Activated CD8-positive, alpha-beta memory T cell treated with anti-CD3 and anti-CD28 coated beads, Interleukin-2, amount 50 U/mL, for 48 hours (primary cell): ENCODE measurements at regions not wholly inside any gene's neighbourhood (a gene's known extent, or its start where the extent isn't known, plus 50 kb on each side); places are given as distances from the start of the nearest gene placed in this dataset.

Source experiments
- DNase-seq: peaks from one replicate; pipeline ENCODE4 v3.0.0-alpha.2; 2020

DNA sequence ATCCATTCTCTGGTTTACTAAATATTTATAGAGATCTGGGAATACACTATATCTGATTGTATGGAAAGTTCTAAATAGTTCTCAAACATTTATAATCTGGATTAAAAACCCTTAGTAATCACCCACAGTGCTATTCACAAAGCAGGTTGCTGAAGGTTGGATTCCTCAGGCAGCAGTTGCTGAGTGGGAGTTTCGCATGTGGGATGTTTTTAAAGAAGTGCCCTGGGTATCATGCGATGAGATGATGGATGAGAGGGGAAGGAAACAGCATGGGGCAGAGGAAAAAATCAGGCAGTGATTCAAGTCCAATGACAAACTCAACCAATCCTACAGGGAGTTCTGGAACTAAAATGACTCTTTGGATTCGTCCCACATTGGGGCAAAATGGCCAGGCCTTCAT, 85.3 kb upstream of the GALNT2 start:
- no peak for DNase-seq

DNA sequence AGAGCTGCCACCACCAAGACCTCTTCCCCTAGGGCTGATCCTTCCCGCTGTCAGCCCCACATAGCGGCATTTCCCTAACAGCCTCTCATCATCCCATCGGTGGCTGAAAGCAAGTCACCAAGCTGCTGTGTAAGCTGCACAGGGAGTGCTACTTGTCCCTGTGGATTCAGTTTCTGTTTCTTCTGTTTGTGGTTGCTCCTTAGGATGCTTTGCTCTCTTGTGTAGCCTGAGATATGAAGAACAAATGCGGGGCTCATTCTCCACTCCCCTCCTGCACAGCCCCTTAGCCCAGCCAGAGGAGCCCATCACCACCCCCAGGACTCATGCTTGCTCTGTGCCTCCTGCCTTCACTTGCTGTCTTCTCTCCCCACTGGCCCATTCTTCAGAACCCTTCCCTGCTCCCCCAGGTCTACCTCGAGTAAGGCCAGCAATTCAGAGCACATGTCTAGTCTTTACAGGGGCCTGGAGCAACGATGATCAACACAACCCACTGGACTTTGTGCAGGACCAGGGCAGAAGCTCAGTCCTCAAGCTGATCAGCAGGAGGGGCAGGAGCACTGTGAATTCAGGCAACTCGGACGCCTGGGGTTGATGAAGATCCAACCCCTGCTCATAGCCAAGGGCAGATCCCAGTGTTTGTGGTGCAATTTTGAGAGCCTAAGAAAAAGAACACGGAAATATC, 82.6 kb upstream of the GALNT2 start:
- no peak for DNase-seq

DNA sequence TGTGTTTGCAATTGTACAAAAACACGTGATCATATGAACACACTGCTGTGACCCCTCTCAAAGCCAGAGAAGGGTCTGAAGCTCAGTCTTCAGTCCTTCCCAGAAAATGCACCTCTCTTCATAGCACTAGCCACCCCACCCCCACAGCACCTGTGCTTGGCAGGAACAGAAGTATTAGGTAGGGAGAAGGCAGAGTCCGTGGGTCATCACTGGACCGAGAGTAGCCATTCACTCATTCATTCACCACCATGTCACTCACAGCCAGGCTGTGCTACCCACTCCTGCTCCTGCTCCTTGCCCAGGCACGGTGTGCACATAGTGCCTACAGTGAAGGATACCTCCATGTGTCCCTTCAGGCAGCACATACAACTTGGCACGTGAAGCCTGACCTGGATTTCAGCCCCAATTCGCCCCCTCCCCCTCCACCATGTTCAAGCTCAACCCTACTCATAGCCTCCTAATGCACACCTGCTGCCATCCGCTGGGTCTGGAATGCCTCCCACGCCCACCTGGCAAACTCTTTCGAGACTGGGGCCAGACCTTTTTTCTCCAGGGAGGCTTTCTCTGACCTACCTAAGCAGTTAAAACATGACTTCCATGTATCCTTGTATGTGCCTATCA, 81.9 kb upstream of the GALNT2 start:
- DNase-seq = no peak

DNA sequence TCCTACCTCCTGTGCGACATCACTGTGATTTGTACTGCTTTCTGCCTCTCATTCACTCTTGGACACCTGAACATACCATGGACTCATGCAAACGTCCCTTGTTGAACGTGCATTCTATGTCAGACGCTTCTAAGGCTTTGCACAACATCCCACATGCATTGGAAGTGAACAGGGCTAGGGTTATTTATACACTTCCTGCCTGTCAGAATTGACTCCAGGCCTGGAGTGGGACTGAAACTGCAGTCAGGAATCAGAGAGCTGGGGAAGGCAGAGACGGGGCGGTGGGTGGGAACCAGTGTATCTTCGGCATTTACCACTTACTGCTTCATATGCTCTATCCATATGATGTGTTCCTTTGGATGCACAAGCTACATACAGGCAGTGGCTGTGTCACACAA, 81.4 kb upstream of the GALNT2 start:
- no peak for DNase-seq

DNA sequence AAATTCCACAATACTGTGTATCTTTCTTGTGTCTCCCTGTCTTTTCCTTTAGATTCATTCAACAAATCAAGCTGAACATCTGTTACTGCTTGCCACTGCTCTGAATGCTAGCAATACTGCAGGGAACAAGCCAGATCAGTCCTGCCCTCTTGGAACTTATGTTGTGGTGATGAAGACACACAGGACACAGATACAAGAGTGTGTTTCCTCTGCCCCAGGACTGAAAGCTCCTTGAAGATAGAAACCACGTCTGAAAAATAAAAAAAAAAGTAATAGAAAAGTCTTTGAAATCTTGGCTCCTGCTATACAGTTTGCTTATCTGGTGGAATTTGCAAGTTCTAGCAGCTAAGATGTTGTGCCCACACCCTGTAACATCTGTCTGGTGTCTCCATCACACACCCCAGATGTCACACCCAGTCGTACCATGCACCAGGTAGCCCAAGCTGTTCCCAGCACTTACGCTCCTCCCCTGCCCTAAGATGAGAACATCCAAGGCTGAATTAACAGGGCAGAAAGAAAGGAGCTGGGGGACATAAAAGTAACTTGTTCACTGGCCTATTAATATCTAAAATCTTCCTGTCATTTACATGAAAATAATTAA, 80.2 kb upstream of the GALNT2 start:
- no peak for DNase-seq

DNA sequence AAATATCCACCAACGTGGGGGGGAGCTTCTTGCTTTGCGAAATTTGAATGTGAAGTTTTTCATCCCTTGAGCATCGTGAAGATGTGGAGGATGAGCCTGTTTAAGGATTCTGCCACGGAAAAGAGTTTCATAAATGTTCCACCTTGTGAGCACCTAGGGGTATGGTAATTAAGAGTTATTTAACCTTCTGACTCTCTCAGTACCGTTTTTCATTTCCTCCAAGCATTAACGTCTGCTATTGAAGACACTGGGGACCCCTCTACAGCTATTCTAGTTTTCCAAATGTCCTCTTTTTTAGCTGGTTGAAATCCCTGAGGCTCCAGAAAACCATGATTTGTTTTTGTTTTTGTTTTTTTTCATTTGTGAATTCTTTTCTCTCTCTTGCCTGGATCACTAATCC, 79.1 kb upstream of the GALNT2 start:
- no peak for DNase-seq

DNA sequence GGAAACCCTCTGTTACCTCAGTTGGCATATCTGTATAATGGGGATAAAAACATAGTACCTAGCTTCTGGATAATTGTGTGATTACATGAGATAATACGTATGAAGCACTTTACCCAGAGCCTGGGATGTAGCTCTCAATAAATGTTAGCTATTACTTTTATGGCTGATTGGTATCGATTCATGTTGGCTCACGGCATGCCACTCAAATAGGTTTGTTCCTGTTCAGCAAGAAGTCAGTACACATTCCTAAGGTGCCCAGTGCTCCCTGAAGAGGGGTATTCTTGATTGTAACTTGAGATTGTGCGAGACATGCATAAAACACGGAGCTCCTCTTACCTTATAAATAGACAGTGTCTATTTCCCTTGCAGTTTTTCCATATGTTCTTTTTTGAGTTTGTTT, 78.5 kb upstream of the GALNT2 start:
- DNase-seq = no peak

DNA sequence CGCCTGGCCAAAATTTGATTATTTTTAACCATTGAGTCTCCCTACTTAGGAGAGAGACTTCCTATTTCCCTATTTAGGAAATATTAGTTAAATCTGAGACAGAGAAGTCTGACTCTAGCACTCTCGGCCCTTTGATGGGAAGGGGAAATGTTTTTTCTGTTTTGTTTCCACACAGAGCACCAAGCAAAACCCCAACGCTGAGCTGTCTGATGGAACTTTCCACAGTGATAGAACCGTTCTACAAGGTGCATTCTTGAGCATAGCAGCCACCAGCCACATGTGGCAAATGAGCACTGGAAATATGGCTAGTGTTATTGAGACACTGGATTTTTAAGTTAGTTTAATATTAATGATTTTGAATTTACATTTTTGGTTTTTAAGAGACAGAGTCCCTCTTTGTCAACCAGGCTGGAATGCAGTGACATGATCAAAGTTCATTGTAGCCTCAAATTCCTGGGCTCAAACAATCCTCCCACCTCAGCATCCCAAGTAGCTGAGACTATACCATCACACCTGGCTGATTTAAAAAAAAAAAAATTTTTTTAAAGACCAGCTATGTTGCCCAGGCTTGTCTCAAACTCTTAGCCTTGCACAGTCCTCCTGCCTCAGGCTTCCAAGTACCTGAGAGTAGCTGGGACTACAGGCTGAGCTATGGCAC, 77.3 kb upstream of the GALNT2 start:
- DNase-seq = no peak

DNA sequence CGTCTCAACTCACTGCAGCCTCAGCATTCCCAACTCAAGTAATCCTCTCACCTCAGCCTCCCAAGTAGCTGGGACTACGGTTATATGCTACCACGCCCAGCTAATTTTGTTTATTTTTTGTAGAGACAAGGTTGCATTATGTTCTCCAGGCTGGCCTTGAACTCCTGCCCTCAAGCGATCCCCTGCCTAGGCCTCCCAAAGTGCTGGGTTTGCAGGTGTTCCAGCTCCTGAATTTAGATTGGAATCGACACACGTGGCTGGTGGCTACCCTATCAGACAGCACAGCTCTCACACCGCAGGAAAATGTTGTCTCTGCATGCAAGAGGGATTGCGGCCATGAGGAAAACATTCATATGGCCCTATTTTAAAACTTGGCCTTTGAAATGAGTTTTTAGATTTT, 76.7 kb upstream of the GALNT2 start:
- DNase-seq = no peak

DNA sequence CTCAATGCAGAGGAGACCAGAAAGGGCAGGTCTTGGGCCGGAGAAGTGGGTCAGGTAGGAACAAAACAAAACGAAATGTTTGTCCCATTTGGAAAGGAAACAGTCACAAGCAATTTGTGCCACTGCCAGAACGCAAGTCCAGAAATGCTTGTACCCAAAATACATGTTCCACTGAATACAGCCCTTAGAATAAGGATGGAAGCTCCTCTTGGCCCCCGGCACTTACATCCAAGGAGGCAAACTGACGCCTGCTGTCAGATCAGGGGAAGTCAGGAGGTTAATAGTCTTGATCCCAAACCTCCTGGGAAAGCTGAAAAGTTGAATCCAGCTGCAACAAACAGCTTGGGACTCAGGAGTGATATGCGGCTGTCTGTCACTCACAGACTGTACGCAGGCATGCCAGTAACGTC, 75.9 kb upstream of the GALNT2 start:
- DNase-seq = no peak

DNA sequence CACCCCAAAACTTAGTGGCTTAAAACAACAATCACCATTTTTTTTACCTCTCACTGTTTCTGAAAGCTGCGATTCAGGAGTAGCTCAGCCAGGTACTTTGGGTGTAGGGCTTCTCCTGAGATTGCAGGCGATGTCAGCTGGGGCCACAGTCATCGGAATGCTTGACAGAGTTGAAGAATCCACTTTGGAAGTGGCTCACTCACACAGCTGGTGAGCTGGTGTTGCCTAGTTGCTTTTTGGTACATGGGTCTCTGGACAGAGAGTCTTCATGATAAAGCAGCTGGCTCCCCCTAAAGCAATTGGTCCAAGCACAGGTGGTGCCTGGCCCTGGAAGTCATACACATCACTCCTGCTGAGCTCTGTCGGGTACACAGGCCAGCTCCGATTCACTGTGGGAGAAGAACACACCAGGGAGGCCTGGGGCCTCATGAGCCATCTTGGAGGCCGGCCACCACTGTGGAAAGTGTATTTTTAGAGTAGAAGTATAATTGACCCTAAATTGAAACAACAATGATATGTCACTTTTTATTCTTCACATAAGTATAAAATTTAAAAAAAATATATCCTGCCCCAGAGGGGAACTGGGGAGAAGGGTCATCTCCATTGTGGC, 75.2 kb upstream of the GALNT2 start:
- DNase-seq = no peak

DNA sequence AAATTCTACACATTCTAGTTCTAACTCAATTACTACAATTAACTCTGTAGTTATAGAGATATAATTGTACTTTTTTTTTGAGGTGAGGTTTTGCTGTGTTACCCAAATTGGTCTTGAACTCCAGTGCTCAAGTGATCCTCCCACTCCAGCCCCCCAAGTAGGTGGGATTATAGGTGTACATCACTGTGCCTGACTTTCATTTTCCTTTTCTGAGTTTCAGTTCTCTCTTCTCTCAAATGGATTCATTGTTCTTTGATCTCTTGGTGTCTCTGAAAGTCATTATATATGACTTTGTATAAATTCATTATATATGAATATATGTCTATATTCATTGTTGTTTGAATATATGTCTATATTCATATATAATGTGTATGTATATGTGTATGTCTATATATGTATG, 74.0 kb upstream of the GALNT2 start:
- DNase-seq = no peak

DNA sequence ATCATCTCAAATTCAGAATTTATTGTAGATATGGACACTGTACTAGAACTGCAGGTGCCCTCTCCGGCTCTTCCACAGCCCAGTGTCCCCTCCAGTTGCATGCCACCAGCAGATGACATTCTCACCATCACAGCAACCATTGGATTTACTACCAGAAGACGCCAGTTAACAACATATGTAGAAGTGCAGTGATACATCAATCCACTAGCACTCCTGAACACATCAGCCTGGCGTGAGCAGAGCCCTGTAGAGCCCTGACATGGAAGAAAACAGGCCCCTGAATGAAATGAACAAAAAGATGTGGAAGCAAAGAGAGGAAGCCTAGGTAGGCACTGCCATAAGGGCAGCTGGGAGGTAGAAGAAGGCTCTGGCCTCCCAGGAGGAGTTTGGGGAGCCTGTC, 73.1 kb upstream of the GALNT2 start:
- DNase-seq = no peak

DNA sequence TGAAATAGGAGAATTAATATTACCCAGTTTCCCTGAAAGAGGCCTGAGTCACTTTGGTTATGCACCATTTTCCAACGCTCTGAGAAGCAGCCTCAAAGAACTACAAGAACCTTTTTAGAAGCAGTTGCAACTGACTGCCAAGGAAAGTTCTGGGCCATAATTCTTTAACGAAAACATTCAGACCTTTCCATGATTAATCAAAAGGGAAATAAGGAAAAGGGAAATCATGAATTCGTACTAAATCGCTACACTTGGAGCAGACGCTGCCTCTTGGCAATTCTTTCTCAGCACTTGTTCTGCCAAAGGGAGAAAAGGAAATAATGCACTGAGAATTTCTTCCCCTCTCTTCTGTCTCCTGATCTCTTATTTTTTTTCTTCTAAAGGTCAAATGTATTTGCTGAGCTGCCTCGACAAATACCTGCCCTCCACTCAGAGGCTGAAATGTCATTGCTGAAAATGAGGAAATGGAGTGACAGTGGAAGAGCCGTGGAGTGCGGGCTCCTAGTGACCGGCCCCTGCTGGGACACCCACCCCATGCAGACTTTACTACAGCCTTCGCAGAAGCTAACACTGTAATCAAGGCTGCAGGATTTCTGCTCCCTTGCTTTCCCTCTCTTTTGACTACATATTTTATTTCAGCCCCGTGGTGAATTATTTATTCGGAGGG, 67.9 kb upstream of the GALNT2 start:
- DNase-seq = no peak

DNA sequence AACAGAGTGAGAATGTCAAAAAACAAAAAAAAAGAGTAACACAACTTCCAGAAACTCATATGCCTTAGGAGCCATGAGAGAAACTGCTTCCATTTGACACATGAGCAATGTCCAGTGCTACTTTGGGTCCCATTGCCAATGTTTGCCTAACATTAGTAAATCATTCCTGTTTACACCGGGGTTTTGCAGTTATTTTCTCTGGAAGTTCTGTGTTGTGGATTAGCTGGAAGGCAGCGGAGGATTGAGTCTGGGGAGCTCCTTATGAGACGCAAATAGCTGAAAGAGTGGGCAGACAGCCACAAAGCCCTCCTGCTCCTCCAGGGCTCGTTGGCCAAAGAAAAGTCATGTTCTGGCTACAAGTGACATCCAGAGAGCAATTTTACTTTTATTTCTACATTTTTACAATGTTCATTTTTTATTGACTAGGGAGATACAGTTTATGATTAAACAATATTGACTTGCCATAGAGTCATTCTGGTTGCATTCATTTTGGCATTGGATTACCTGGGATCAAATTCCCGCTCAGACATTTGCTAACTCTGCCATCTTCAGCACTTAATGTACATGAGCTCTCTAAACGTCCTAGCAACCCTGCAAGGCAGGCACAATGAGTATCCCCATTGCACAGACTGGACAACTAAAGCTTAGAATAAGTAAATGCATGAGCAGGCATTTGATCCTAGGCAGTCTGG, 66.4 kb upstream of the GALNT2 start:
- DNase-seq = no peak

DNA sequence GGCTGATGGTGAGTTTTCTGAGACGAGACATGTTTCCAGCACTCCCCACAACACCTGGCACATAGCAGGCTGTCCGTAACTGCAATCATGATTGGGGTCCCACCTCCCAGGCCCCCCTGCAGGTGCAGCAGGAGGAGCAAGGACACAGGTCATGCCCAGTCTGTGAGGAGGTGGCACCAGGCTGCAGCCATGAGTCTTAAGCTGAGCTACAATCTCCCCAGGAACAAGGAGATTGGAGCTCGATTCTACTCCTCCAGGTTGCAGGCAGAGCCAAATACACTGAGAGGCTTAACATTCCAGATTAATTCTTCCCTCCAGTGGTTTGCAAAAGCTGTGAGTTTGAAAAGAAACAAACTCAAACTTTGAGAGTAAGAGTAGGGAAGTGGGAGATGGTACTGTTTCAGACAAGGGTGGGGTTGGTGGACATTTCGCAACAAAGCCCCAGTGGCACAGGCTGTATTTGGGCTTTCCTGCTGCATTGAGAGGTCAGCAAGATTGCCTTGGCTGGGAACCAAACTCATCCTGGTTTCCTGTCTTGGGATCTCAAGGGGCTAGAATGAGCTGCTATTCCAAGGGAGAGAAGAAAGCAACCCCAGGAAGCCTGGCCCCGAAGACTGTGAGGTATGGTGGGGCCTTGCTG, 64.8 kb upstream of the GALNT2 start:
- no peak for DNase-seq

DNA sequence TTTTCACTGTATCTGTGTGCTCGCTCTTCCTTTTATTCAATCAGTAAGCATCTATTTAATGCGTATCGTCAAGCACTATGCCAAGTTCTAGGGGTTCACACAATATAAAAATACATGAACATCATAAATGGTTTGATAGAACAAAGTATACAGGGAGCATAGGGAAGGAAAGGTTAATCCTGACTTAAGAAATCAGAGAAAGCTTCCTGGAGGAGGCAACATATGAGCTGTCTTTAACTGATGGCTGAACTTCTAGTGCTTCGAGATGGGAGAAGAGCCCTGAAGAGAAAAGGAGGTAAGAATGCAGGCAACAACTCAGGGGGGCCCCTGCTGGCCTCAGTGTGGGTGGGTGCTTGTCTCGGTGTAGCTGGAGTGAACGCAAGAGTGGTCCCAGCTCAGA, 63.6 kb upstream of the GALNT2 start:
- no peak for DNase-seq

DNA sequence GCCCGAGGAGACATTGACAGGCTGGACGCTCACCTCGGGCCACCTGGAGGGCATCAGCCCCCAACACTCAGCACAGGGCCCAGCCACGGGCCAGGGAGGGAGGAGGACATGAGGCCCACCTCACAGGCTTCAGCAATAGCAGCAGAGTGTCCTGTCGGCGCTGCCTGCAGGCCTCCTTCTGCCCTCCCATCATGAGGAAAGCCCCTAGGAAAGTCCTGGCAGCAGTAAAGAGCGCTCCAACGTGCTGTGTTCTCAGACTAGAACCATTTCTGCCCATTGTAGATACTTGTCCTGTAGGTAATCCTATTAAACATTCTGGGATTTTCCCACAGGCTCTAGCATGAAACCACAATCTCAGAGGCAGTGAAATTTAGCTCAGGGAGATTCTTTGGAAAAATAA, 62.0 kb upstream of the GALNT2 start:
- no peak for DNase-seq

DNA sequence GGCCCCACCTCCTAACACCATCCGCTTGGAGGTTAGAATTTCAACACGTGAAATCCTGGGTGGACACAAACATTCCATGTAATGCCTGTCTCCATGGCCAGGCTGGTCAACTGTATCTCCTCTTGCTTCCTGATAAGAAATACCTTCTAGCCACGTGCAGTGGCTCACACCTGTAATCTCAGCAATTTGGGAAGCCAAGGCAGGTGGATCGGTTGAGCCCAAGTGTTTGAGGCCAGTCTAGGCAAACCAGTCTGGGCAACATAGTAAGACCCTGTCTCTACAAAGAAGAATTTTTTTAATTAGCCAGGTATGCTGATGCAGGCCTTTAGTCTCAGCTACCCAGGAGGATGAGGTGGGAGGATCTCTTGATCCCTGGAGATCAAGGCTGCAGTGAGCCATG, 58.3 kb upstream of the GALNT2 start:
- no peak for DNase-seq

DNA sequence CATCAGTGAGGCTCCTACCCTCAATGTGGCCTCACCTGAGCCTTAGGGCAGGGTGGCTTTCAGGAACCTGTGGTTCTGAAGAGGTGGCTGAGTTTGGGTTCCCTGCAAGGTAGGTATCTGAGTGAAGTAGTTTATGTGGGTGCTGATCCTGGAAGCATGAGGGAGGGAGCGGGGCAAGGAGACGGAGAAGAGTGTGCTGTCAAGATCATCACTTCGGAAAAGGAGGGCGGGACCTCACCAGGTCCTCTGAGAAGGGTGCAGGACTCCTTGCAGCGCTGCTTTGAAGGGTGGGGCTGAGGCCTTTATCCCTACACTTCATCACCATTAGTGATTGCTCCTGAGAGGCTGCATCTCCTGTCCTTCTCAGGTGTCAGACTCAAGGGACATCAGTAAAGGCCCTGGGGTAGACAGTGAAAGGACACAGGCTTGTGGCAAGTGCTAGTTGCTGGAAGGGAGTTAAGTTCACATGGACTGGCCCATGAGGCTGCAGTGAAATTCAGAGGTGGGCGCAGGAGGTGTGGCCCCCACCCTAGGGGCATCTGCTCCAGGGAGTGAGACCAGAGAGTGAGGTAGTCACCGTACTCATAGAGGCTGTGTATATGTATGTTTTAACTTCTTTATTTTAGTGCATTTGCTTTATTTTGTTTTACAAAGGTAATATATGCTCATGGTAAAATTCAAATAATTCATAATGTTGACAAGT, 57.3 kb upstream of the GALNT2 start:
- no peak for DNase-seq

DNA sequence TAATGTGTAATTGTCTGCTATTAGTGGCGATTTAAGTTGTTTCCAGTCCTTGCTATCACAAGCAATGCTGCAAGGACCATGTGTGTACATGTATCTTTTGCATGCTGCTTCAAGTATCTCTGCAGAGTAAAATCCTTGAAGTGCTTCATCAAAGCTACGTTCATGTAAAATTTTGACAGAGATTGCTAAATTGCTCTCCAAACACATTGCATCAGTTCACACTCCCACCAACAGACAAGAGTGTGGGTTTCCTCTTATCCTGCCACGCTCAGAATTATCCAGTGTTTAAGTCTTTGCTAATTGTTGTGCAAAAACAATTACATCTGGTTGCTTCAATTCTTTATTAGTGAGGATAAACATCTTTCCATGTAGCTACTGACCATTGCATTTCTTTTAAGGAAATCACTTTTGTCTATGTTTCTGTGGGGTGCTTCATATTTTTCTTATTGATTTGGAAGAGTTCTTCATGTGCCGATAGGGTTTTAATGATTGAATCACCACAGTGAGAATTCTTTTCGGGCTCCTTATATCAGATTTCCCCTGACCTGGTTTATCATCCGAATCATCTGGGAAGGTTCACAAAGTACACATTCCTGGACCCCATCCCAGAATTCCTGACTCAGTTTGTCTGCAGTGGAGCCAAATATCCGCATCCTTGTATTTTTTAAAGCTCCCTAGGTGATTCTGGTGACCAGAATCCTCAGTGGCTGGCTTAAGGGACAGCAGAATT, 56.3 kb upstream of the GALNT2 start:
- no peak for DNase-seq
